ENCODE measurements at regions not wholly inside any gene's neighbourhood (a gene's known extent, or its start where the extent isn't known, plus 50 kb on each side); places are given as distances from the start of the nearest gene placed in this dataset.
"Not testable (repeated sequence)": the region's sequence is repeated elsewhere in the genome, so short reads cannot be mapped to it uniquely, and the experiment has no call there.

GRCh38 chr7:94133460-94133859 is 129.3 kb upstream of the BET1 start:
- Mint-ChIP-seq H3K4me1 (ENCODE audit: low read depth) (no peaks in the 10 kb centered on the region), H3K27ac (no peak overlapping the region)

DNA sequence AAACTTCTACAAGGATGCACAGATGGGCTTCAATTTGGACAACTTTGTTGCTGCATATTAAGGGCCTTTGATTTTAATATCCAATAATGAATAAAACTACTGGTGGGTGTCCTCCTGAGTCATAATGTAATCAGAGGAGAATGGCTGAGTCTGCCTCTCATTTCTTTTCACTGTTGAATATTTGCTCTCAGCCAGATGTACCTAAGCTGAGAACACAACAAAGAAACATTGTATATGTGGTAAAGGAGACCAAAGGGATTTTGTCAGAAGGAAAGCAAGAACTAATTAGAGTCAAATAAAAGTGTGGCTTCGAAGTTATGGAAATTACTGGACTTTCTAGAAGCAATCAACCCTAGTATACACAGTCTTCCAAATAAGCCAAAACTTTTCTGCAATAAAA is 131.0 kb upstream of the BET1 start:
- Mint-ChIP-seq H3K36me3 (ENCODE audit: low read depth) (no peaks in the 10 kb centered on the region), H3K4me1 (ENCODE audit: low read depth) (no peaks in the 10 kb centered on the region), H3K27me3 (peaks cover 15% of the 10 kb centered on the region), H3K9me3 (no peaks in the 10 kb centered on the region), H3K27ac (no peak overlapping the region), H3K4me3 (no peak overlapping the region)

More at GRCh38 chr7:94133460-94133859, 129.3 kb upstream of the BET1 start:
- H3K36me3 Mint-ChIP-seq (ENCODE audit: low read depth): no peaks in the 10 kb centered on the region
- H3K9me3 Mint-ChIP-seq: no peaks in the 10 kb centered on the region
- H3K4me3 Mint-ChIP-seq: no peak overlapping the region
- peaks cover 5% of the 10 kb centered on the region for H3K27me3 Mint-ChIP-seq

GRCh38 chr7:94142281-94142680 is 138.1 kb upstream of the BET1 start:
- H3K4me1 Mint-ChIP-seq (ENCODE audit: low read depth): no peaks in the 10 kb centered on the region
- H3K36me3 Mint-ChIP-seq (ENCODE audit: low read depth): no peaks in the 10 kb centered on the region
- H3K27ac Mint-ChIP-seq: no peak overlapping the region
- H3K9me3 Mint-ChIP-seq: no peaks in the 10 kb centered on the region
- peaks cover 25% of the 10 kb centered on the region for H3K27me3 Mint-ChIP-seq
- no peak overlapping the region for H3K4me3 Mint-ChIP-seq

DNA sequence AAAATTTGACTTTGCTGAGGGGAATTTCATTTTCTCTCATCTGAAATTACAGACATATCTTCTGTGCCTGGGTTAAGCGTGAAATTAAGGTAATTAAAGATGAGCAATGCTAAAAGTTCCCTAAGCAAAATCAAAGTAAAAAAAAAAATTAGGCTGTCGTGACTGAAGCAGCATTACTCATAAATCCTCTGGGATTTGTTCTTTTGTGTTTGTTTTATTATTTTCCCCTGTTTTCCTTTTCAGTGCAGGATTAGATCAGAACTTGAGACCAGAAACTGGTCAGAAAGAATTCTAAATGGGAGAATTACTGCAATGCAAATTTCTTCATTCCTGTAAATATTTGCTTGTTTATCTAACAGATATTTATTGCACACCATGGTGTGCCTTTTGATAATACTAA is 141.4 kb upstream of the BET1 start:
- Mint-ChIP-seq H3K27me3 (peaks cover 26% of the 10 kb centered on the region), H3K4me1 (ENCODE audit: low read depth) (no peaks in the 10 kb centered on the region), H3K9me3 (no peaks in the 10 kb centered on the region)

DNA sequence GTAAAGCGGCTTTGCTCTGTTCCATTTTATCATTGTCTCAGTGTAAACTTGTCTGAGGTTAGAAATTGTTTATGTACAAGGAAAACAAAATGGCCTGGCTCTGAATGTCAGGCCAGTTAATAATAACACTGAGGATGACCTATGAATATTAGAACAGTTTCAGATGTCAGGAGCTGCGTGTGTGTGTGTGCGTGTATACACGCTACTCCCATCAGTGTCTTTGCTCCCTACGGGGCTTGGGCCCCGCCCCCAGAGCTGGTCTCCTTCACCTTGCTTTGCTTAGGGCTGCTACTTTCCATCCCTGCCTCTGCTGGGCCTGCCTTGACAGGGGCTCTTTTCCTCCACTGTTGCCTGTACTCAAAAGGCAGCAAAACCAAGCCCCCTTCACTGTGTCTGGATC is 142.3 kb upstream of the BET1 start:
- H3K4me3 Mint-ChIP-seq: no peak overlapping the region
- no peaks in the 10 kb centered on the region for H3K4me1 Mint-ChIP-seq (ENCODE audit: low read depth)
- H3K36me3 Mint-ChIP-seq (ENCODE audit: low read depth): no peaks in the 10 kb centered on the region
- peaks cover 29% of the 10 kb centered on the region for H3K27me3 Mint-ChIP-seq
- no peak overlapping the region for H3K27ac Mint-ChIP-seq
- H3K9me3 Mint-ChIP-seq: no peaks in the 10 kb centered on the region

More for the DNA sequence above, 141.4 kb upstream of the BET1 start:
- Mint-ChIP-seq H3K4me3 (no peak overlapping the region), H3K27ac (no peak overlapping the region), H3K36me3 (ENCODE audit: low read depth) (no peaks in the 10 kb centered on the region)

GRCh38 chr7:94149789-94150545 is 145.8 kb upstream of the BET1 start:
- H3K9me3 Mint-ChIP-seq: no peaks in the 10 kb centered on the region
- no peak overlapping the region for H3K4me3 Mint-ChIP-seq
- H3K36me3 Mint-ChIP-seq (ENCODE audit: low read depth): no peaks in the 10 kb centered on the region
- no peak overlapping the region for H3K27ac Mint-ChIP-seq
- H3K4me1 Mint-ChIP-seq (ENCODE audit: low read depth): no peaks in the 10 kb centered on the region
- H3K27me3 Mint-ChIP-seq: peaks cover 27% of the 10 kb centered on the region

DNA sequence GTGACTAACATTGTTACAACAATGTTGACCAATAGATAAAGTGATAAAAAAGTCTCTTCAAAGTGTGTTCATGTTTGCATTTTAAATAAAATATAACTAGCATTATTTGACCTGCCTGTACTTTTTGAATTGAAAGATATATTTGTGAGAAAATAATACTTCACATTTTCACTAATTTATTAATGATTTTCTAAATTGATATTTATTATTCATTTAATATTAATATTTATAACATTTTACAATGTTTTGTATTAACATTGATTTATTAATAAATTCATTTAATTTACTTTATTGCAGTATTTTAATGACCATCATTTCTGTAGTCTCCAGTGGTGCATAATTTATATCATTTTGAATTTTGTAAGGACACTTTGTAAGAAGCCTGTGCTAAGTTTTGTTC is 150.0 kb upstream of the BET1 start:
- Mint-ChIP-seq H3K4me1 (ENCODE audit: low read depth) (peaks cover 9% of the 10 kb centered on the region), H3K27ac (no peak overlapping the region), H3K27me3 (peaks cover 16% of the 10 kb centered on the region), H3K36me3 (ENCODE audit: low read depth) (no peaks in the 10 kb centered on the region), H3K4me3 (no peak overlapping the region), H3K9me3 (no peaks in the 10 kb centered on the region)

GRCh38 chr7:94154858-94155257 is 150.7 kb upstream of the BET1 start:
- peaks cover 11% of the 10 kb centered on the region for H3K27me3 Mint-ChIP-seq
- H3K4me1 Mint-ChIP-seq (ENCODE audit: low read depth): peaks cover 9% of the 10 kb centered on the region
- H3K9me3 Mint-ChIP-seq: no peaks in the 10 kb centered on the region
- H3K36me3 Mint-ChIP-seq (ENCODE audit: low read depth): no peaks in the 10 kb centered on the region
- H3K4me3 Mint-ChIP-seq: no peak overlapping the region
- H3K27ac Mint-ChIP-seq: no peak overlapping the region

DNA sequence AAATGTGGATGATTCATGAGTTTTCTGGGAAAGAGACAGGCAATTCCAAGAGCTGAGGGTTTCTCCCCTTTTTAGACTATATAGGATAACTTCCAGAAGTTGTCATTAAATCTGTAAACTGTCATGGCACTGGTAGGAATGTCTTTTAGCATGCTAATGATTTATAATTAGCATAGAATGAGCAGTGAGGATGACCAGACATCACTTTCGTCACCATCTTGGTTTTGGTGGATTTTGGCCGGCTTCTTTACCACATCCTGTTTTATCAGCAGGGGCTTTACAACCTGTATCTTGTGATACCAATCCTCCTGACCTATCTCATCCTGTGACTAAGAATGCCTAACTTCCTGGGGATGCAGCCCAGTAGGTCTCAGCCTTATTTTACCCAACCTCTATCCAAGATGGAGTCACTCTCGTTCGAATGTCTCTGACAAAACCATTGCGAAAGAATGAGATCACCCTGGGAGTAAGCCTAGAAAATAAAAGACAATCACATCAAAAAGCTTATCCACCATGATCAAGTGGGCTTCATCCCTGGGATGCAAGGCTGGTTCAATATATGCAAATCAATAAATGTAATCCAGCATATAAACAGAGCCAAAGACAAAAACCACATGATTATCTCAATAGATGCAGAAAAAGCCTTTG is 153.6 kb upstream of the BET1 start:
- H3K36me3 Mint-ChIP-seq (ENCODE audit: low read depth); H3K27ac Mint-ChIP-seq; H3K9me3 Mint-ChIP-seq; H3K27me3 Mint-ChIP-seq; H3K4me3 Mint-ChIP-seq: not testable (repeated sequence)
- peaks cover 20% of the 10 kb centered on the region for H3K4me1 Mint-ChIP-seq (ENCODE audit: low read depth)

DNA sequence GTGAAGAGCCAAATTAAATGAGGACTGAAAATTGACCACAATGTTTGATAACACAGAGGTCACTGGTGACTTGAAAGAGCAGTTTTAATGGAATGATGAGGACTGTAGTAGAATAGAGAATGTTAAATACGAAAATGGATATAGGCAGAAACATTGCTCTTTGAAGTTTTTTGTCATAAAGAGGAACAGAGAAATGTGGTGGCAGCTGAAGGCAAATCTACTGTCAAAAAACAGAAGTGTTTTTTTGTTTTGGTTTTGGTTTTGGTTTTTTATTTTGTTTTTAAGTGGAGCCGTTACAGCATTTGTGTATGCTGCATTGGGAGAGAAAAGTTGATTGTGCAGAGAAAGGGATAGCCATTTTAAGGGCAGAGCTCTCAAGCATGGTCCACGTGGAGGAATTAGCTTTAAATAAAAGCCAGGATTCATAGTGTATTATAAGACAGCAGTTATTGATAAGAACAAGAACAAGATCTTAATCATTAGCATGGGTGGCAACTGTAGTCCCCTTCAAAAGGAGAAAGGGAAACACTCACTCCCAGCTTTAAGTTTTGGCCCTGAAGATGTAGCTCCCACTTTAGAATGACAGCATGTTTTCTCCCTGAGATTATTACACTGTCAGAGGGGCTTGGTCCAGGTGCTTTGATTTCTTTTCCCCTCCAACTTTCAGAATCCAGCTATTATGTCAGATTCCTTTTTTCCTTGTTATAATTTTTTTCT is 156.7 kb upstream of the BET1 start:
- Mint-ChIP-seq H3K4me1 (ENCODE audit: low read depth) (peaks cover 20% of the 10 kb centered on the region), H3K9me3 (peaks cover 8% of the 10 kb centered on the region), H3K4me3 (peak overlapping the region; percentile 11), H3K27ac (no peak overlapping the region), H3K27me3 (no peaks in the 10 kb centered on the region), H3K36me3 (ENCODE audit: low read depth) (no peaks in the 10 kb centered on the region)

- Mint-ChIP-seq H3K4me1 (ENCODE audit: low read depth) (peaks cover 20% of the 10 kb centered on the region), H3K9me3 (peaks cover 12% of the 10 kb centered on the region), H3K27me3 (no peaks in the 10 kb centered on the region), H3K27ac (no peak overlapping the region), H3K4me3 (no peak overlapping the region), H3K36me3 (ENCODE audit: low read depth) (no peaks in the 10 kb centered on the region)
Measured at GRCh38 chr7:94161476-94161875, 157.3 kb upstream of the BET1 start.

DNA sequence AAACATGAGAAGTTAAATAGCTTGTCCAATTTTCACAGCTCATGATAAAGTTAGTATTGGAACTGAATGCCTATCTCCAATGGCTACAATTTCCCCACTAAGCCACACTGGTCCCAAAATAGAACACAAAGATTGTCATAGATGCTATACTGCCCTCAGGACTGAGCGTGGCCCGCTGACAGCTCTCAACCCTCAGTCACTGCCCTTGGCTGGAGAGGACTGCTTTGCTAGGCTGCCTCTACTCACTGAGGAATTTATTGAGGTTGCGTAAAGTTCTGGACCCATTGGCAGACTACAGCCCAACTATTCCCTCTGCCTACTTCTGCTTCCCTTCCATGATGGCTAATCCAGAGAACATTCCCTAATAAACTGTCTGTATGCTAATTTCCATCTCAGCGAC is 165.5 kb upstream of the BET1 start:
- Mint-ChIP-seq H3K27me3 (peaks cover 7% of the 10 kb centered on the region), H3K4me3 (no peak overlapping the region), H3K36me3 (ENCODE audit: low read depth) (no peaks in the 10 kb centered on the region), H3K27ac (no peak overlapping the region), H3K9me3 (peaks cover 12% of the 10 kb centered on the region), H3K4me1 (ENCODE audit: low read depth) (peaks cover 7% of the 10 kb centered on the region)

- H3K4me1 Mint-ChIP-seq (ENCODE audit: low read depth): peaks cover 7% of the 10 kb centered on the region
- no peaks in the 10 kb centered on the region for H3K36me3 Mint-ChIP-seq (ENCODE audit: low read depth)
- no peak overlapping the region for H3K4me3 Mint-ChIP-seq
- peaks cover 7% of the 10 kb centered on the region for H3K27me3 Mint-ChIP-seq
- no peak overlapping the region for H3K27ac Mint-ChIP-seq
- H3K9me3 Mint-ChIP-seq: peaks cover 4% of the 10 kb centered on the region
Measured at GRCh38 chr7:94170836-94171235, 166.7 kb upstream of the BET1 start.

GRCh38 chr7:94173436-94173835 is 169.3 kb upstream of the BET1 start:
- no peak overlapping the region for H3K27ac Mint-ChIP-seq
- peaks cover 21% of the 10 kb centered on the region for H3K4me1 Mint-ChIP-seq (ENCODE audit: low read depth)
- no peak overlapping the region for H3K4me3 Mint-ChIP-seq
- peaks cover 12% of the 10 kb centered on the region for H3K27me3 Mint-ChIP-seq
- H3K9me3 Mint-ChIP-seq: no peaks in the 10 kb centered on the region
- H3K36me3 Mint-ChIP-seq (ENCODE audit: low read depth): no peaks in the 10 kb centered on the region

DNA sequence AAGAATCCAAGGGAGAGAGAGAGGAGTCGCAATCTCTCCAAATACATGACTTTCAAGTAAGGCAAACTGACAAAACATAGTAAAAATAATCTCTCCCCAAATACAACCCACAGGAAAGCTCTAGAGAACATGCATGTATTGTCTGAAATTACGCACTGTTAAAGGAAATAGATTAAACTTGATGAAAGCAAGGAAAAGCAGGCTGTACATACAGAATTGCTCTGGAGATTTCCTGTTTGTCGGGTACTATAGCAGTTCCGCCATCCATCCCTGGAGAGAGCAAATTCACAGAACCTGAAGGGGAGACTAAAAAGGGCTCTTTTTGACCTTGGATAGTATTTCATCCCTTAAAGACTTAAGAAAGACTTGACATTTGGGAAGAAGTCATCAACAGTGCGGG is 170.2 kb upstream of the BET1 start:
- Mint-ChIP-seq H3K9me3 (no peaks in the 10 kb centered on the region), H3K36me3 (ENCODE audit: low read depth) (no peaks in the 10 kb centered on the region), H3K27ac (no peak overlapping the region), H3K4me1 (ENCODE audit: low read depth) (peaks cover 25% of the 10 kb centered on the region), H3K27me3 (peaks cover 9% of the 10 kb centered on the region), H3K4me3 (no peak overlapping the region)

Data from stimulated activated naive CD8-positive, alpha-beta T cell treated with anti-CD3 and anti-CD28 coated beads, Interleukin-15, Interleukin-2, amounts not matched to agents 100 ng/mL and 50 ng/mL, for 24 hours (primary cell).